ENCODE measurements at regions not wholly inside any gene's neighbourhood (a gene's known extent, or its start where the extent isn't known, plus 50 kb on each side); places are given as distances from the start of the nearest gene placed in this dataset.

GRCh38 chr16:65793781-65794180 lies 572.7 kb upstream of the CDH5 start:
- H3K4me3 ChIP-seq (ENCODE audit: low read depth, low read length), result no peak overlapping the region
- TF ChIP-seq CTCF (IDR thresholded peaks at IDR 0.05; ENCODE audit: low read depth, low read length), result no peak

- H3K4me3 ChIP-seq (ENCODE audit: low read depth, low read length), result no peak overlapping the region
- TF ChIP-seq CTCF (IDR thresholded peaks at IDR 0.05; ENCODE audit: low read depth, low read length), result no peak
Observed at GRCh38 chr16:65790768-65791167, 575.7 kb upstream of the CDH5 start.

- H3K4me3 ChIP-seq (ENCODE audit: low read depth, low read length), result no peak overlapping the region
- TF ChIP-seq CTCF (IDR thresholded peaks at IDR 0.05; ENCODE audit: low read depth, low read length), result no peak
Observed at GRCh38 chr16:65789161-65789945, 577.1 kb upstream of the CDH5 start.

- no peak for TF ChIP-seq CTCF (IDR thresholded peaks at IDR 0.05; ENCODE audit: low read depth, low read length)
- no peak overlapping the region for H3K4me3 ChIP-seq (ENCODE audit: low read depth, low read length)
Observed at GRCh38 chr16:65788434-65789140, 577.9 kb upstream of the CDH5 start.

GRCh38 chr16:65787921-65788320 lies 578.6 kb upstream of the CDH5 start:
- TF ChIP-seq CTCF (IDR thresholded peaks at IDR 0.05; ENCODE audit: low read depth, low read length), result no peak
- no peak overlapping the region for H3K4me3 ChIP-seq (ENCODE audit: low read depth, low read length)

- H3K4me3 ChIP-seq (ENCODE audit: low read depth, low read length), result no peak overlapping the region
- no peak for TF ChIP-seq CTCF (IDR thresholded peaks at IDR 0.05; ENCODE audit: low read depth, low read length)
Observed at GRCh38 chr16:65786916-65787315, 579.6 kb upstream of the CDH5 start.
